WTC11 (cell line): ENCODE measurements at regions not wholly inside any gene's neighbourhood (a gene's known extent, or its start where the extent isn't known, plus 50 kb on each side); places are given as distances from the start of the nearest gene placed in this dataset.
A peak's percentile ranks its signal among the peaks of the same experiment; 100 is the strongest.

Experiments
- ATAC-seq: fragments of 200-7000 bp; cut with Tn5 transposase; 2 replicates; pipeline ENCODE4 v1.10.0; 2021; ENCODE audit warnings: mild to moderate bottlenecking, moderate library complexity
- CTCF ChIA-PET: fragments of 300-600 bp; sonication (Branson Sonifier 250); formaldehyde crosslinking; loops from one replicate; lab custom pipeline; 2021; ENCODE audit warnings: antibody characterized with exemption; lab: Charles Lee
- POLR2A ChIA-PET: fragments of 350-600 bp; sonication (Branson Sonifier 250); formaldehyde crosslinking; loops from one replicate; lab custom pipeline; 2021; ENCODE audit warnings: antibody characterized with exemption; lab: Charles Lee
- DNase-seq: peaks from one replicate; pipeline ENCODE4 v3.0.0; 2021; ENCODE audit warnings: low spot score
- H3K27ac Mint-ChIP-seq: 2 replicates; pipeline ENCODE4 v1.8.0; 2021; ENCODE audit warnings: mixed read lengths
- H3K27me3 Mint-ChIP-seq: 2 replicates; pipeline ENCODE4 v1.8.0; 2021; ENCODE audit warnings: low read depth, mild to moderate bottlenecking, moderate library complexity, mixed read lengths
- H3K36me3 Mint-ChIP-seq: 2 replicates; pipeline ENCODE4 v1.8.0; 2021; ENCODE audit warnings: mixed read lengths
- H3K4me1 Mint-ChIP-seq: 2 replicates; pipeline ENCODE4 v1.8.0; 2022; ENCODE audit warnings: mixed read lengths
- H3K4me3 Mint-ChIP-seq: 2 replicates; pipeline ENCODE4 v1.8.0; 2021; ENCODE audit warnings: mild to moderate bottlenecking, moderate library complexity, mixed read lengths
- H3K9me3 Mint-ChIP-seq: 2 replicates; pipeline ENCODE4 v1.8.0; 2021; ENCODE audit warnings: mixed read lengths
- AFF4 ChIP-seq: sonication (generic); formaldehyde crosslinking; IDR thresholded peaks from 2 replicates; pipeline ENCODE4 v1.8.1; 2023; ENCODE audit warnings: mild to moderate bottlenecking, missing genetic modification reagents, borderline replicate concordance
- ARID4B ChIP-seq: sonication (generic); formaldehyde crosslinking; IDR thresholded peaks from 2 replicates; pipeline ENCODE4 v1.8.0; 2023; ENCODE audit warnings: missing genetic modification reagents, mild to moderate bottlenecking, borderline replicate concordance
- CDX4 ChIP-seq: fragments of 250-450 bp; sonication (Bioruptor Pico); IDR thresholded peaks from 2 replicates; pipeline ENCODE4 v1.9.0; 2021; ENCODE audit warnings: moderate library complexity, mild to moderate bottlenecking, inconsistent platforms, borderline replicate concordance
- ELF4 ChIP-seq: sonication (generic); formaldehyde crosslinking; IDR thresholded peaks from 2 replicates; pipeline ENCODE4 v1.8.1; 2022; ENCODE audit warnings: low read depth, mild to moderate bottlenecking, moderate library complexity, missing genetic modification reagents
- FOXK1 ChIP-seq: sonication (generic); formaldehyde crosslinking; IDR thresholded peaks from 2 replicates; pipeline ENCODE4 v1.8.0; 2022; ENCODE audit warnings: mild to moderate bottlenecking, moderate library complexity, missing genetic modification reagents
- GABPB1 ChIP-seq: sonication (generic); formaldehyde crosslinking; IDR thresholded peaks from 2 replicates; pipeline ENCODE4 v1.8.1; 2023; ENCODE audit warnings: mild to moderate bottlenecking, missing genetic modification reagents
- JAZF1 ChIP-seq: fragments of 250-450 bp; sonication (Bioruptor Pico); IDR thresholded peaks from 2 replicates; pipeline ENCODE4 v1.9.0; 2021; ENCODE audit warnings: moderate library complexity, mild to moderate bottlenecking, inconsistent platforms
- MXD4 ChIP-seq: fragments of 250-450 bp; sonication (Bioruptor Pico); IDR thresholded peaks from 2 replicates; pipeline ENCODE4 v1.8.0; 2021; ENCODE audit warnings: mild to moderate bottlenecking, moderate library complexity, borderline replicate concordance
- TP53 ChIP-seq: sonication (generic); formaldehyde crosslinking; IDR thresholded peaks from 2 replicates; pipeline ENCODE4 v1.8.1; 2023; ENCODE audit warnings: mild to moderate bottlenecking, missing genetic modification reagents
- ZNF416 ChIP-seq: fragments of 250-450 bp; sonication (Bioruptor Pico); IDR thresholded peaks from 2 replicates; pipeline ENCODE4 v1.9.0; 2021; ENCODE audit warnings: mild to moderate bottlenecking, inconsistent platforms
- ZNF512 ChIP-seq: sonication (generic); formaldehyde crosslinking; IDR thresholded peaks from 2 replicates; pipeline ENCODE4 v1.8.1; 2022; ENCODE audit warnings: missing genetic modification reagents, borderline replicate concordance
- ZNF532 ChIP-seq: fragments of 250-450 bp; sonication (Bioruptor Pico); IDR thresholded peaks from 2 replicates; pipeline ENCODE4 v1.9.0; 2021; ENCODE audit warnings: mild to moderate bottlenecking, borderline replicate concordance
- TF ChIP-seq, protein P1 (sequence below): sonication (generic); formaldehyde crosslinking; IDR thresholded peaks from 2 replicates; pipeline ENCODE4 v1.8.1; 2022; ENCODE audit warnings: low read depth, missing genetic modification reagents, borderline replicate concordance
- TF ChIP-seq, protein P2 (sequence below): fragments of 200-600 bp; IDR thresholded peaks from 2 replicates; pipeline ENCODE4 v1.8.0; 2022; ENCODE audit warnings: antibody characterized with exemption
- TF ChIP-seq, protein P3 (sequence below): fragments of 250-450 bp; sonication (Bioruptor Pico); conservative IDR thresholded peaks from 2 replicates; pipeline ENCODE4 v1.9.0; 2021; ENCODE audit warnings: mild to moderate bottlenecking

GRCh38 chr7:69398986-69399385, 199.3 kb upstream of the AUTS2 start:
- TF ChIP-seq, protein P1, sequence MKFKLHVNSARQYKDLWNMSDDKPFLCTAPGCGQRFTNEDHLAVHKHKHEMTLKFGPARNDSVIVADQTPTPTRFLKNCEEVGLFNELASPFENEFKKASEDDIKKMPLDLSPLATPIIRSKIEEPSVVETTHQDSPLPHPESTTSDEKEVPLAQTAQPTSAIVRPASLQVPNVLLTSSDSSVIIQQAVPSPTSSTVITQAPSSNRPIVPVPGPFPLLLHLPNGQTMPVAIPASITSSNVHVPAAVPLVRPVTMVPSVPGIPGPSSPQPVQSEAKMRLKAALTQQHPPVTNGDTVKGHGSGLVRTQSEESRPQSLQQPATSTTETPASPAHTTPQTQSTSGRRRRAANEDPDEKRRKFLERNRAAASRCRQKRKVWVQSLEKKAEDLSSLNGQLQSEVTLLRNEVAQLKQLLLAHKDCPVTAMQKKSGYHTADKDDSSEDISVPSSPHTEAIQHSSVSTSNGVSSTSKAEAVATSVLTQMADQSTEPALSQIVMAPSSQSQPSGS (CRISPR knock-in tag) = no peak
- TF ChIP-seq ARID4B (CRISPR knock-in tag) (no peak), CDX4 (CRISPR knock-in tag) (no peak), AFF4 (CRISPR knock-in tag) (no peak), ZNF512 (CRISPR knock-in tag) (no peak), FOXK1 (CRISPR knock-in tag) (no peak), MXD4 (no peak), JAZF1 (no peak), TP53 (CRISPR knock-in tag) (no peak), ELF4 (CRISPR knock-in tag) (no peak), GABPB1 (CRISPR knock-in tag) (no peak), ZNF416 (CRISPR knock-in tag) (no peak), ZNF532 (no peak)
- TF ChIP-seq, protein P2, sequence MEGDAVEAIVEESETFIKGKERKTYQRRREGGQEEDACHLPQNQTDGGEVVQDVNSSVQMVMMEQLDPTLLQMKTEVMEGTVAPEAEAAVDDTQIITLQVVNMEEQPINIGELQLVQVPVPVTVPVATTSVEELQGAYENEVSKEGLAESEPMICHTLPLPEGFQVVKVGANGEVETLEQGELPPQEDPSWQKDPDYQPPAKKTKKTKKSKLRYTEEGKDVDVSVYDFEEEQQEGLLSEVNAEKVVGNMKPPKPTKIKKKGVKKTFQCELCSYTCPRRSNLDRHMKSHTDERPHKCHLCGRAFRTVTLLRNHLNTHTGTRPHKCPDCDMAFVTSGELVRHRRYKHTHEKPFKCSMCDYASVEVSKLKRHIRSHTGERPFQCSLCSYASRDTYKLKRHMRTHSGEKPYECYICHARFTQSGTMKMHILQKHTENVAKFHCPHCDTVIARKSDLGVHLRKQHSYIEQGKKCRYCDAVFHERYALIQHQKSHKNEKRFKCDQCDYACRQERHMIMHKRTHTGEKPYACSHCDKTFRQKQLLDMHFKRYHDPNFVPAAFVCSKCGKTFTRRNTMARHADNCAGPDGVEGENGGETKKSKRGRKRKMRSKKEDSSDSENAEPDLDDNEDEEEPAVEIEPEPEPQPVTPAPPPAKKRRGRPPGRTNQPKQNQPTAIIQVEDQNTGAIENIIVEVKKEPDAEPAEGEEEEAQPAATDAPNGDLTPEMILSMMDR = no peak
- TF ChIP-seq, protein P3, sequence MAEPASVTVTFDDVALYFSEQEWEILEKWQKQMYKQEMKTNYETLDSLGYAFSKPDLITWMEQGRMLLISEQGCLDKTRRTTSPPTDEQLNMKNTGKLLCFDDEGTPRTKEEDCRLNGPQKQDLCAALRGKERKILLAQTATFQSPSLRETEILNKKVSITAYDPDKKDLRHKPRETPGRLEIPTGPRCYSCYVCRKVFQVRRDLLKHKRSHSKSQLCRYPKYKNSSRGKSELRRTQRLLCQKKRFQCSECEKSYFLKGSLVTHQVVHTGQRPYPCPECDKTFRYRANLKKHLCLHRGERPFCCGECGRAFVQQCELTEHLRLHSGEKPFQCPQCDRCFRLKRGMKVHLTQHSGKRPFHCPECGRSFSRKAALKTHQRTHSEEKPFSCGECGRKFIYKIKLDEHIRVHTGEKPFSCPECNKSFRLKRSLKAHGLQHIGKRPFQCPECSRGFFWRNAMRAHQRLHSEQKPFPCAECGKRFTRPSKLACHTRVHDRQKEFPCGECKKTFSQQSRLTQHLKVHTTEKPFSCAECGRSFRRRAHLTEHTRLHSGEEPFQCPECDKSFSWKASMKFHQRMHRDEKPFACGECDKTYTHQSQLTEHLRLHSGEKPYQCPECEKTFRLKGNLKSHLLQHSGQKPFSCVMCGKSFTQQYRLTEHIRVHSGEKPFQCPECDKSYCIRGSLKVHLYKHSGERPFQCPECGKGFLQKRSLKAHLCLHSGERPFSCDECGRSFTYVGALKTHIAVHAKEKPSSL = no peak
- ChIA-PET CTCF (interaction anchor here (0.6 to 1.2 kb wide), 2 partner anchors 18 to 422 kb away, joined by 3 to 4 read pairs; no protein-coding TSS in a partner anchor), POLR2A (no interaction called here)
- DNase-seq (no peak), ATAC-seq (peak; percentile 62)
- H3K27me3 Mint-ChIP-seq = peaks cover 12% of the 10 kb centered on the region; the same call in 1 of the 2 replicates
- H3K27ac Mint-ChIP-seq = no peak overlapping the region
- H3K36me3 Mint-ChIP-seq = no peaks in the 10 kb centered on the region
- H3K4me3 Mint-ChIP-seq = no peak overlapping the region
- H3K9me3 Mint-ChIP-seq = peaks cover 4% of the 10 kb centered on the region; the same call in 1 of the 2 replicates
- H3K4me1 Mint-ChIP-seq = peaks cover 10% of the 10 kb centered on the region
